Hypothalamus (tissue), 51 donors: ENCODE measurements at regions not wholly inside any gene's neighbourhood (a gene's known extent, or its start where the extent isn't known, plus 50 kb on each side); places are given as distances from the start of the nearest gene placed in this dataset.

Source experiments
- DNase-seq, 51 donors: peaks; one replicate each; lab custom pipeline; 2025; lab: John Stamatoyannopoulos, UW

DNA sequence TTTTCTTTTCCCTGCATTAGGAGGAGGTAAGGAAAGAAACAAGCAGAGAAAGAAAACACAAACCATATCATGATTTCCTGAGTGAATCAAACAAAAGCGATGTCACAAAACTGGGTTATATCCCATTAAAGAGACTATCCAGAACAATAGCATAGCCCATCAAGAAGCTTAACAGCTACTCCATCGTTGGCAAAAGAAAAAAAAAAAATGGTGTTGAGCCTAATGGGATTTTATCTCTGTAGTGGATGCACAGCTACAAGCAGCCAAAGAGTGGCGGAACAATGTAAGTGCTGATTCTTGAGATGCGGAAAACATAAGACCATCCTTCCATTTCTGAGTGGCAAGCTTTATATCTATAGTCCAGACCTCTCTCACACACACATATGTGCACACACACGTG, 106.2 kb upstream of the NRSN1 start:
- DNase-seq = no peak

GRCh38 chr6:24026050-24026449, 100.0 kb upstream of the NRSN1 start:
- DNase-seq = no peak

GRCh38 chr6:24031496-24031895, 94.5 kb upstream of the NRSN1 start:
- DNase-seq = no peak

GRCh38 chr6:24032896-24033688, 92.9 kb upstream of the NRSN1 start:
- DNase-seq = no peak

- DNase-seq = no peak
Measured at GRCh38 chr6:24043848-24044247, 82.2 kb upstream of the NRSN1 start.

GRCh38 chr6:24051942-24052589, 73.9 kb upstream of the NRSN1 start:
- DNase-seq = no peak

DNA sequence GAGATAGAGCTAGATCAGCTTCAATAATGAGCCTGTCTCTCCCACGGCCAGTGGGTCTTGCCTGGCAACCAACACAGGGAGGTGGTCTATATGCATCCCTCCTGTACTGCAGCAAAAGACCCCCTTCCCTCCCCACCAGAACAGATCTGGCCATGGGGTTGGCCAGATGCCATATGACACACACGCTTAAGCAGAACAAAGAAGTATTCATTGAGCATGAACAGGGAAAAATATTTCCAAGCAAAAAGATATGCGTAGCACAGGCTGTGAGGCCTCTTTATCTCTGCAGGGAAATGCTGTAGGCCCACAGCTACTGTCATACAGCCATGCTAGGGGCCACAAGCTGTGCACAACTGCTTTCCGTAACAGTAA, 73.4 kb upstream of the NRSN1 start:
- DNase-seq = peak in 6 of 51 donors; percentile 0 to 15 (median 2)

- peak in 1 of 51 donors; percentile 41 for DNase-seq
Measured at GRCh38 chr6:24053057-24053456, 73.0 kb upstream of the NRSN1 start.

DNA sequence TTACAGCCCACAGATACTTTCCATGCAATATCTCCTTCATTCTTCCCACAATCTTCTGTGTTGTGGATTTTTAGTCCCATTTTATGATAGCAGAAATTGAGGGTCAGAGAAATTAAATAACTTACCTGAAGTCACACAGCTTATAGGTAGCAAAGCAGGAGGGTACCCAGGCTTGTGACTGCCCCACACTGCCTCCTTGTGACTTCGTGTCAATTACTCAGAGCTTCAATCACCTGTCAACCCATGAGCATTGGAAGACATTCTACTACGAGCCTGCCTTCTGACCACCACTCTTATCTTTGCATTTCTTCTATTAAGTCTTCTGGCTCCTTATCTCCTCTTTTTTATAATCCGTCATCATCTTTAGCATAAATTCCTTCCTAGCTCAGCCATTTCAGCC, 71.6 kb upstream of the NRSN1 start:
- no peak for DNase-seq

DNA sequence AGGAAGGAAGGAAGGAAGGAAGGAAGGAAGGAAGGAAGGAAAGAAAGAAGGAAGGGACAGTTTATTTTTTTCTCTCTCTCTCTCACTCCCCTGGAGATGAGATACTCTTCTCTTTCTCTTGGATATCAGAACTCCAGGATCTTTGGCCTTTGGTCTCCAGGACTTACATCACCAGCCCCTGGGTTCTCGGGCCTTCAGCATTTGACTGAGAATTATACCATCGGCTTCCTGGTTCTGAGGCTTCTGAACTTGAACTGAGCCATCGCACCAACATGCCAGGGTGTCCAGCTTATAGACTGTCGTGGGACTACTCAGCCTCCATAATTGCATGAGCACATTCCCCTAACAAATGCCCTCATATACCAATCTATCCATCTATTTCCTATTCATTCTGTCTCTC, 69.4 kb upstream of the NRSN1 start:
- no peak for DNase-seq

DNA sequence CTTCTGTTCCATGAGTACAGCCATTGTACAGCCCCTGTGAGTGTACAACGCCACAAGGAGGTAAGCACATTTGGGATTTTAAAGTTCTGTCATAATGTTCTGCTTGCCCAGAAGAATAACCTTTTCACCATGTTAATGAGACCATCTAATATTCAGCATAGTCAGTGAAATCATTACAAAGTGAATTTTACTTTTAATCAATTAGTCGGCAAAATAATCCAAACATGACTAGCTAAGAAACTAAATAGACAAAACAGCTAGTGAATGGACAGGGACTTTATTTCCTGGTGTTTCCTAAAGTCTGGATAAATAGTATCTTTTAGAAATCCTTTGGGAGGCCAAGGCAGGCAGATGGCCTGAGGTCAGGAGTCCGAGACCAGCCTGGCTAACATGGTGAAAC, 69.0 kb upstream of the NRSN1 start:
- no peak for DNase-seq

DNA sequence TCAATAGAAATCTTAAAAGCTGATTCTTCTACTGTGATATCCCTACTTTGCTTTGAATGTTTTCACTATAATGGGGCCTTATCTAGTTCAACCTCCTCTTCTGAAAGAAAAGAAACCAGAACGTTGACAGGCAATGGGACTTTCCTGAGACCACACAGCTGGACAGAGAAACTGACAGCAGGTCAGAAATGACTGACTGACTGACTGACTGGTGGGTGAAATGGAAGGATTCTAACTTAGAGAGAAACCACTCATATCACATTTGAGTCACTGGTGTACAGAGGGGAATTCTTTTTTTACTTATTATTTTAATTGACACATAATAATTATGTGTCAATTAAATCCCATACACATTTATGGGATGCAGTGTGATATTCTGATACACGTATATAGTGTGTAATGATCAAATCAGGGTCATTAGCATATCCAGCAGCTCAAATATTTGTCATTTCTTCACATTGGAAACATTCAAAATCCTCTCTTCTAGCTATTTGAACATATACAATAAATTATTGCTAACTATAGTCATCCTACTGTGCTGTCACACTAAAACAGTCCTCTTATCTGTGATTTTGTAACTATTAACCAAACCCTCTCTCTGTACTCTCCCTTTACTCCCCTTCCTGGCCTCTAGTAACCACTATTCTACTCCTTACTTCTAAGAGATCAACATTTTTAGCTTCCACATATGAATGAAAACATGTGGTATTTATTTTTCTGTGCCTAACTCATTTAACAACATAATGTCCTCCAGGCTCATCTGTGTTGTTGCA, 64.8 kb upstream of the NRSN1 start:
- no peak for DNase-seq

GRCh38 chr6:24064106-24064505, 61.9 kb upstream of the NRSN1 start:
- DNase-seq = peak in 8 of 51 donors; percentile 0 to 27 (median 13)

DNA sequence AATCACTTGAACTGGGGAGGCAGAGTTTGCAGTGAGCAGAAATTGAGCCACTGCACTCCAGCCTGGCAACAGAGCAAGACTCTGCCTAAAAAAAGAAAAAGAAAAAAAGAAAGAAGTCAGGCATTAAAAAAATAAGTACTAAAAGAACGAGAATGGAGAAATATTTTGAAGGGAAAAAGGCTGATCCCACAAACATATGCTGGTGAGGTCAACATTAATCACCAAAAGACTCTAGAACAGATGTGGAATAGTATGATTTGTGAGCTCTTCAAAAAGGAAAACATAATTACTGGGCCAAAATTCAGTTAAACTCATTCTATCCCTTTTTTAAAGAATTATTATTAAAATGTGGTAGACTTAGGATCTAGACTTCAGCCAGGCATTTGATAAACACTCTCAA, 61.2 kb upstream of the NRSN1 start:
- DNase-seq = no peak

DNA sequence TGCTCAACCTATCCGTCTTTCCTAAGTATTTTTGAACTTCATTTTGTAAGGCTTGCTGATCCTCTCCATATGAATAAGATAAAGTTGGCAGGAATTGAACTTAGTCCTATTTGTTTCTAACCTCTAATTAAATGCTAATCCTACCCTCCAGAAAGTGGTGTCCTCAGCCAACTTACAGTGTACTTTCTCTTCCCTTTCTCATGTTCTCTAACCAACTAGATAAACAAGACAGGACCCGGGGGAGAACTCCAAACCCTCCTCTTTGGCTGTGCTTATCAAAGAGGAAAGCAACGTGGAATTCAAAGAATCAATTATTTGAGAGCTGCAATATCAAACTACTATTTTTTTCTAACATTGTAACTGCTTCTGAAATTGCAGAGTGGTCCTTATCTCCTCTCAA, 56.5 kb upstream of the NRSN1 start:
- DNase-seq = no peak

DNA sequence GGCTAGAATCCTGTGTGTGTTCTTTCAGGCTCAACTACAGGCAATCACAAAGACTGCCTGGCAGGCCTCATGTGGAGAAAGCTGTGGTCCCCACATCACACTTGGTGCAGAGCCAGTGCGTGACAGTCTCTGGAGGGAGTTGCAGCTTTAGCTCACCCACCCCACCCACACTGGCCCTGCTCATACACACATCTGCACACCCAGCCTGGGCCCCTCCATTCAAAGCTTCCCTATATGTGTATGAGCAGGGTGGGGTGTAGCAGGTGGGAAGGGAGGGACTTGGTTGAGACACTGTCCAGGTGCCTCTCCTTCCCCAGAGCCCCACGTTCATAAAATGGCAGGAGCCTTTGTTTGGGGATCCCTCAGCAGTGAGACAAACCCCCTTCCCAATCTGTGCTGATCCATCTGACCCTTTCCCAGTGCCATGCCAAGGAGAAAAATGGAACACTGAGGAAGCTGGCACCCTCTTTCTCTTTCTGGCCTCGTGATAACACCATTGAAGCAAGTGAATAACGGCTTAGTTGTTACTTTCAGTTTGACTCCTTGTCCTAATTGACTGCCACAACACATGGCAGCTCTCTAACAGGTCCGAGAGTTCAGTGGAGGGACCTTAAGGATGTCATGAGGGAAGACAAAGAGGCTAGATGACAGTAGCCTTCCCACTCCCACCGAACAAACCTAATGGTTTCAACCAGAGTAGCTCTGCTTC, 53.8 kb upstream of the NRSN1 start:
- DNase-seq = no peak

GRCh38 chr6:24076011-24076410, 50.0 kb upstream of the NRSN1 start:
- DNase-seq = no peak
